ENCODE measurements at regions not wholly inside any gene's neighbourhood (a gene's known extent, or its start where the extent isn't known, plus 50 kb on each side); places are given as distances from the start of the nearest gene placed in this dataset.

DNA sequence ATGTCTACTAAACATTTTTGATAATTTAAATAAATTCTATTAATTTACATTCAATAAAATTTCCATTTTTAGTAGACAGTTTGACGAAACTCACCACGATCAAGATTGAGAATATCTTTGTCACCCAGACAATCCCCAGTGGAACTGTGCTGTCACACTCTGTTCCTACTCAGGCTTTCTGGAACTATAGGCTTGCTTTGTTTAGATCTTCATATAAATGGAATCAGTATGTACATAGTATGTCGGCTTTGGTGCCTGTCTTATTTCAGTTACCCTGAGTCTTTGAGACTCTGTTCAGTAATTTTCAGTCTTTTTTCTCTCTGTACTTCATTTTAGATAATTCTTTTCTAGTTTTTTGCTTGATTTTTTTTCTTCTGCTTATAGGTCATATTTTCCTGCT lies 163.5 kb upstream of the EMCN start:
- TF ChIP-seq RCOR1 (IDR thresholded peaks at IDR 0.05; ENCODE audit: insufficient replicate concordance, low read length) (no peak), CHD1 (IDR thresholded peaks at IDR 0.05; ENCODE audit: low read depth, low read length) (no peak), FOS (IDR thresholded peaks at IDR 0.05; ENCODE audit: low read depth, low read length) (no peak), POLR2A (IDR thresholded peaks at IDR 0.05; ENCODE audit: low read depth, low read length) (no peak), BHLHE40 (IDR thresholded peaks at IDR 0.05; ENCODE audit: low read depth, low read length) (no peak), RFX5 (IDR thresholded peaks at IDR 0.05; ENCODE audit: low read depth, low read length) (no peak), MXI1 (IDR thresholded peaks at IDR 0.05; ENCODE audit: borderline replicate concordance, low read depth, low read length) (no peak)
- TF ChIP-seq, protein P1, sequence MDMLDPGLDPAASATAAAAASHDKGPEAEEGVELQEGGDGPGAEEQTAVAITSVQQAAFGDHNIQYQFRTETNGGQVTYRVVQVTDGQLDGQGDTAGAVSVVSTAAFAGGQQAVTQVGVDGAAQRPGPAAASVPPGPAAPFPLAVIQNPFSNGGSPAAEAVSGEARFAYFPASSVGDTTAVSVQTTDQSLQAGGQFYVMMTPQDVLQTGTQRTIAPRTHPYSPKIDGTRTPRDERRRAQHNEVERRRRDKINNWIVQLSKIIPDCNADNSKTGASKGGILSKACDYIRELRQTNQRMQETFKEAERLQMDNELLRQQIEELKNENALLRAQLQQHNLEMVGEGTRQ (IDR thresholded peaks at IDR 0.05; ENCODE audit: low read depth, low read length): no peak
- Histone ChIP-seq H2AFZ (replicated peaks; ENCODE audit: low read length, poor library complexity) (no peak overlapping the region), H3K9me3 (ENCODE audit: control insufficient read depth, insufficient read depth, low read length) (no peaks in the 10 kb centered on the region), H4K91ac (ENCODE audit: insufficient read depth, low read depth, low read length) (no peak overlapping the region), H3K56ac (ENCODE audit: extremely low read depth, insufficient read depth, low read length) (no peak overlapping the region), H2BK15ac (ENCODE audit: low read depth, low read length) (no peak overlapping the region), H3K27ac (ENCODE audit: insufficient read depth, low read length) (no peak overlapping the region), H2BK20ac (ENCODE audit: low read depth, low read length) (no peak overlapping the region), H3K14ac (replicated peaks; ENCODE audit: low read depth, low read length) (no peak overlapping the region), H4K20me1 (ENCODE audit: insufficient read depth, low read length) (no peaks in the 10 kb centered on the region), H3K27me3 (ENCODE audit: control insufficient read depth, insufficient read depth, low read length) (no peaks in the 10 kb centered on the region), H2AK9ac (replicated peaks; ENCODE audit: low read depth, low read length, poor library complexity) (no peak overlapping the region), H3K9me1 (ENCODE audit: insufficient read depth, low read length) (no peaks in the 10 kb centered on the region), H3K18ac (ENCODE audit: low read depth, low read length) (no peak overlapping the region), H3K4me1 (ENCODE audit: control insufficient read depth, insufficient read depth, low read length) (no peaks in the 10 kb centered on the region), H2BK5ac (ENCODE audit: low read depth, low read length, poor library complexity, severe bottlenecking) (no peak overlapping the region), H4K8ac (ENCODE audit: low read depth in 2 of 2, low read length in 2 of 2) (no peak overlapping the region), H3K23ac (ENCODE audit: low read depth, low read length) (no peak overlapping the region), H2AK5ac (ENCODE audit: low read depth, low read length) (no peak overlapping the region), H3K79me1 (ENCODE audit: low read depth in 1 of 2, low read length in 2 of 2) (no peaks in the 10 kb centered on the region), H3K36me3 (ENCODE audit: control insufficient read depth, insufficient read depth, low read length) (no peaks in the 10 kb centered on the region), H3K4me3 (ENCODE audit: insufficient read depth, low read depth, low read length) (no peak overlapping the region), H3K9ac (ENCODE audit: low read depth, low read length) (no peak overlapping the region), H2BK120ac (ENCODE audit: low read depth, low read length) (no peak overlapping the region), H4K5ac (ENCODE audit: low read depth, low read length) (no peak overlapping the region), H3K4ac (ENCODE audit: low read depth, low read length) (no peak overlapping the region), H3K4me2 (ENCODE audit: low read depth, low read length) (no peak overlapping the region)
- BruUV-seq (replicated peaks): no TSS peak
- ChIA-PET CTCF (no interaction called here), POLR2A (ENCODE audit: unreplicated experiment) (interaction anchor here (0.6 kb wide), 1 partner anchor 1750 kb away, joined by 10 read pairs; no protein-coding TSS in a partner anchor)
- no peak for ATAC-seq (ENCODE audit: low read depth)
- no CpG with 5 or more reads among the region's 3 CpGs for WGBS, 2 experiments (ENCODE audit: extremely low coverage in 2 of 2, insufficient read length in 1 of 2)
- in situ Hi-C loops (cut with MboI; ENCODE audit: low sequenced_read_pairs): no loop called here
- DNase-seq: no peak
- dilution Hi-C loops (cut with HindIII; ENCODE audit: low sequenced_read_pairs, unreplicated experiment): no loop called here
- intact Hi-C loops (cut with micrococcal nuclease): no loop called here

Data from IMR-90 (cell line).